Erythroblast (primary cell): ENCODE measurements at regions not wholly inside any gene's neighbourhood (a gene's known extent, or its start where the extent isn't known, plus 50 kb on each side); places are given as distances from the start of the nearest gene placed in this dataset.
"Not testable (repeated sequence)": the region's sequence is repeated elsewhere in the genome, so short reads cannot be mapped to it uniquely, and the experiment has no call there.

Experiments
- DNase-seq, 2 experiments: peaks; one replicate each; lab custom pipeline; 2025; lab: John Stamatoyannopoulos, UW
- GATA1 ChIP-seq: IDR thresholded peaks from 2 replicates; pipeline ENCODE4 v1.6.1; 2011; ENCODE audit warnings: low read depth, mild to moderate bottlenecking, control low read depth, low read length, moderate library complexity
- POLR2A ChIP-seq: IDR thresholded peaks from 2 replicates; pipeline ENCODE4 v1.6.1; 2011; ENCODE audit warnings: mild to moderate bottlenecking, low read length

GRCh38 chr1:95537176-95537575, 303.2 kb downstream of the RWDD3 start:
- TF ChIP-seq POLR2A (no peak), GATA1 (no peak)
- no peak for DNase-seq

DNA sequence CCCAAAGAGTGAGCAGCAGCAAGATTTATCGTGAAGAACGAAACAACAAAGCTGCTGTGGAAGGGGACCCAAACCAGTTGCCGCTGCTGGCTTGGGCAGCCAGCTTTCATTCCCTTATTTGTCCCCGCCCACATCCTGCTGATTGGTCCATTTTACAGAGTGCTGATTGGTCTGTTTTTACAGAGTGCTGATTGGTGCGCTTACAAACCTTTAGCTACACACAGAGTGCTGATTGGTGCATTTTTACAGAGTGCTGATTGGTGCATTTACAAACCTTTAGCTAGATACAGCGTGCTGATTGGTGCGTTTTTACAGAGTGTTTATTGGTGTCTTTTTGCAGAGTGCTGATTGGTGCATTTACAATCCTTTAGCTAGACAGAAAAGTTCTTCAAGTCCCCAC, 304.2 kb downstream of the RWDD3 start:
- not testable (repeated sequence) for DNase-seq

GRCh38 chr1:95542936-95543335, 308.9 kb downstream of the RWDD3 start:
- TF ChIP-seq GATA1 (no peak), POLR2A (no peak)
- no peak for DNase-seq

DNA sequence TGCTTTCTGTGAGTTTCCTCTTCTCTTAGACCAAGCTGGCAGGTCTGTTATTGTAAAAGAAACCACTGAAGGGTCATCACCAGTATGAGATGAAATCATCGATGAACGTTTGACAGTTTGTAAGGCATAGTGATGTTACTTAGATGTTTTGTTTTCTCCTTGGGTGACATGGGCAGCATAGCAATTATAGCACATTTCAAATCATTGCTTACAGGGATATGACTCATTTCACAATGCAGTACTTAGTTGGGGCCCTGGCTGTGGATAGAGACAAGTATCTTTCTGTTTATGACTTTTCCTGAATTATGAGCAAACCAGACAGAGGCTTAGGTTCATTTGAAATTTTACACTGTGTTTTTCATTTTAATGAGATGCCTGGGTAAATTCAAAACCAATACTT, 313.0 kb downstream of the RWDD3 start:
- no peak for DNase-seq
- TF ChIP-seq GATA1 (no peak), POLR2A (no peak)

DNA sequence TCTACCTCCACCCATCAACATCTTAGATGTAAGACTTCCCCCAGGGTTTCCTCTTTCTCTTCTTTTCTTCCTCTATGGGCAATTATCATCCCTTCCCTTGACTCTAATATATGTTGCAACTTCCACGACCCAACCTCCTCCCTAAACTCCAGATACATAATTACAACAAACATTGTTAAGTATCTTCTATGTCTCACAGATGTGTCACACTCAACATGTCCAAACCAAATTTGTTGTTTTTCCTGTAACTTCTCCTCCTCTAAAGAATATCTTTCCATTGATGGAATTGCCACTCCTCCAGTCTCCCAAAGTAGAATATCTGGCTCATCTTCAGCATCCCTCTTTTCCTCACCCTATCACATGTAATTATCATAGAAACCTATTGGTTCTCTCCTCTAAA, 314.2 kb downstream of the RWDD3 start:
- TF ChIP-seq POLR2A (no peak), GATA1 (no peak)
- DNase-seq = no peak

DNA sequence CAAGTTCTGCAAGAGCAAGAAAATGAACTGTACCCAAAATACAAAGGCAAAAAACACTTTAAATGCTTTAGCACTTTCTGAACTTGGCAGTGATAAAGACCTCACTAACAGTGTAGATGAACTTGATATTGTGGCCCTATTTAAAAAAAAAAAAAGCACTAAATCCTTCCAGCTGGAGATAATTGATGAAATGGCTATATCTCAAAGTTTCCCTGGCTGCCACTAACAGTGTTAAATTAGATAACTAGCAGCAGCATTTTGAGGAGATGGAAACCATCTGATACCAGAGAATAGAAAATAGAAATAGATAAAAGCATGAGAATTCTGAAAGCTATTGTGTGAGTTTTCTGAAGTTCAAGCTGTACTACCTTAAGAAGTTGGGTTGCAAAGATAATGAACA, 317.2 kb downstream of the RWDD3 start:
- no peak for DNase-seq
- TF ChIP-seq POLR2A = no peak
- no peak for TF ChIP-seq GATA1

GRCh38 chr1:95553595-95553994, 319.6 kb downstream of the RWDD3 start:
- TF ChIP-seq POLR2A (no peak), GATA1 (no peak)
- DNase-seq = no peak

GRCh38 chr1:95554408-95554807, 320.4 kb downstream of the RWDD3 start:
- no peak for DNase-seq
- no peak for TF ChIP-seq GATA1
- TF ChIP-seq POLR2A = no peak

DNA sequence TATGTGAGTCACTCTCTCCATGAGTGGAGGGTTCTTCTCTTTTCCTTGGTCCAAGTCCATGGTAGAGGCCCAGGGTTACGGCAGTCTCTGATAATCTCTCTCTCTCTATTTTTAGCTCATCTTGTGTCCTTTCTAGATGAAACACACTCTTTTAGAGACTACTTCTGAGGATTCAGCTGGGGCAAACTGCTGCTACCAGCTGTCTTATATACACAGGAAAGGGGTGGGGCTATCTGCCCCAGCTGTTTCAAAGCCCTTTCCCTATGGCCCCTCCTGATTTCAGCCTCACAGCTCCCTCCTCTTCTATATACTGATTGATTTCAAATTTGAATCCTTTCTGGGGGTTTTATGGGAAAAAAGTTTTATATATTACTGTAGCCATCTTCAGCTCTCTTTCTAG, 324.8 kb downstream of the RWDD3 start:
- DNase-seq = no peak
- TF ChIP-seq GATA1 (no peak), POLR2A (no peak)

GRCh38 chr1:95561346-95561745, 327.3 kb downstream of the RWDD3 start:
- DNase-seq = no peak
- TF ChIP-seq GATA1 = no peak
- TF ChIP-seq POLR2A = no peak

GRCh38 chr1:95562230-95562629, 328.2 kb downstream of the RWDD3 start:
- DNase-seq = no peak
- TF ChIP-seq POLR2A (no peak), GATA1 (no peak)

GRCh38 chr1:95572002-95572401, 338.0 kb downstream of the RWDD3 start:
- no peak for DNase-seq
- TF ChIP-seq POLR2A = no peak
- TF ChIP-seq GATA1 = no peak

DNA sequence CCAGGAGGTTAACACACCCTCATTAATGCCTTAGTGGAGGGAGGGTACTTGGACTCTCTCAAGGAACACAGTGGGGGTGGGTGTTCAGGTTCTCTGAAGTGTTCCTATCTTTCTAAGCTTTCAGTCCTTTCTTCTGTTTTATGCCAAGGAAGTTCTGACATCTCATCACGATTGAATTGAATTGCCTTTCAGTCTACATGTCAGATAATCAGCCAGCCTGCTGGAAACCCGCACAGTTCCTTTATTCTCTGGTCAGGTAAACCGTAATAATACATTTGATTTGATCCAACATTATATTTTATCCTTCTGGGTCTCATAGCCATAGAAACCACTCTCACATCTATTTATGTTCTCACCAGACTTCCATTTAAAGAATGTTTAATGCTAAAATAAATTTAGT, 339.0 kb downstream of the RWDD3 start:
- TF ChIP-seq GATA1 (no peak), POLR2A (no peak)

DNA sequence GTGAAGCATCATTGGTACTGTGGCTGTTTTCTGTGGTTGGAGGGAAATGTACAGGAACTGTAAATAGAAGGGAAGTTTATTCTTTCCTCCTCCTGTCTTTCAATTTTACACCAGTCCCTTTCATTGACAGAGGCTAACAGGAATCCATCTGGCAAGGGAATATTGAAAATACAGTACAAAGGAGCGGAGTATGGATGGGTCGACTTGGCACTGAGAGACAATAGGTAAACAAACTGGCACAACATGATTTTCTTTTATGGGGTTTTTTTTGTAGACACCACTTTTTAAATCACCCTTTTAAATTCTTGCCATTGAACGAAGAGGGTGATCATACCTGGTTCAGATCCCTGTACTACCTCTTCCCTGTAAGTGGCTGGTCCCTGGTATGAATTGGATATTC, 341.3 kb downstream of the RWDD3 start:
- no peak for TF ChIP-seq POLR2A
- no peak for TF ChIP-seq GATA1
- DNase-seq = no peak

More for the DNA sequence above, 339.0 kb downstream of the RWDD3 start:
- no peak for DNase-seq

DNA sequence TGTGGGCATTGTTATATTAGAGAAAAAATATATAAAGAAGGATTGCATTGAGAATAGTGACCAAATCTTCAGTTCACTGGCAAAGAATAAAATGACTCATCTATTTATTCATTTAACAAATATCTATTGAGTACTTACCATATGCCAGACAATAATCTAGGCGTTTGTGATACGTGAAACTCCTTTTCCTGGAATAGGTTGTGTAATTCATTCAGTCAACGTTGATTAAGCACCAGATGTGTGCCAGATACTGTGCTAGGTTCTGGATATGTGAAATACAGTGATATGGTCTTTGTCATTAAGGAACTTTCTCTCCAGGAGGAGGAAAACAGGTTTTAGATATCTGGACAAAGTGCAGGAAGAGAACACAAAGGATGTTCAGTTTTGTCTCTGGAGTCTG, 344.5 kb downstream of the RWDD3 start:
- DNase-seq = no peak
- no peak for TF ChIP-seq GATA1
- no peak for TF ChIP-seq POLR2A

DNA sequence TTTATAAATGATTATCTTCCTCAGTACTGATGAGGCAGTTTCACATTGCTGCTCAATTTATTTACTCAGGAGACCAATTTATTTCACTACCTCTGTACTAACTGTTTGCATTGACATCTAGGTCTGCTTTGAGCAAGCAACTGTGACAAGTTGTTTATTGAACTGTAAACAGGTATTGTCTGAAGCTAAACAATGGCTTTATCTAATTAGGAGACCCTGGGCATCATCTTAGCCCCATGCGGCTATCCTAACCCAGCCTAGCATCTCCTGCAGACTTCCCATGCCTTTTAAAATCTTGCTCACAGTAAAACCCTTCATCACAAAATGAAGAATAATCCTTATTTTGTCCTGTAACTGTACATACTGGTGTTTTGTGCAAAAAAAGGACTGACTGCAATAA, 348.2 kb downstream of the RWDD3 start:
- no peak for DNase-seq
- TF ChIP-seq POLR2A (no peak), GATA1 (no peak)
